GM12874 (cell line): ENCODE measurements at regions not wholly inside any gene's neighbourhood (a gene's known extent, or its start where the extent isn't known, plus 50 kb on each side); places are given as distances from the start of the nearest gene placed in this dataset.

Experiments used
- TF ChIP-seq, protein P1 (sequence below): IDR thresholded peaks from 2 replicates; pipeline ENCODE4 v1.5.1; 2011; ENCODE audit warnings: low read depth, mild to moderate bottlenecking, control low read depth, low read length, moderate library complexity; ENCODE audit not compliant: insufficient read depth

DNA sequence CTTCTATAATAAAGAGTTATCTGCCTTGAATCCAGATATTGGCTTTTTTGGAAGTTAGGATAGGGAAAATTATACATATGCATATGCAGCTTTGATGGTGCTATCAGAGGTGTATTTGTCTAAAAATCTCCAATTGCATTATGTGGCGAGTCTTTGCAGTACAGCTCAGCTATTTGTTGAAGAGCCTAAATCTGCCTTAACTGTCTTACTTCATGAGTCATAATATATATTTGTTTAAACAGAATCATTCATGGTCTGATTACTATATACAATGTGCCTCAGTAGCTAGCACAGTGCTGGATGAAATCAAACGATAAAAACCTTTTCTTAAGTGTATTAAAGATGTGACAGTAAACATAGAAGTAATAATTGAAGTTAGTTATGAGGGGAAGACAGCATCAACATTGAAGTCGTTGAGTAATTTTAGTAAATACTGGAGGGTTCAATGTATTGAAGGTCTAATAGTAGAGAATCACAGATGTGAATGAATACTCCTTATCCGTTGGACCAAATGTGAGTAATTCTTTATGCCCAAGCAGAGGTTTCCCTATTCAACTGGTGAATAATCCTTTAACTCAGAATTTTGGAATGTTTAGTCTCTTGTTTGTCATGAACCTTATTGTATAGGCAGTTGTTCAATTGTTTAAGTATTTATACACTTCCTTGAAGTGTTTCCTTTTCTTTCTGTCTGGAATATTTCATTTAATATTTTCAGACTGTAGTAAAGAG is 74.8 kb upstream of the NAALADL2 start:
- TF ChIP-seq, protein P1, sequence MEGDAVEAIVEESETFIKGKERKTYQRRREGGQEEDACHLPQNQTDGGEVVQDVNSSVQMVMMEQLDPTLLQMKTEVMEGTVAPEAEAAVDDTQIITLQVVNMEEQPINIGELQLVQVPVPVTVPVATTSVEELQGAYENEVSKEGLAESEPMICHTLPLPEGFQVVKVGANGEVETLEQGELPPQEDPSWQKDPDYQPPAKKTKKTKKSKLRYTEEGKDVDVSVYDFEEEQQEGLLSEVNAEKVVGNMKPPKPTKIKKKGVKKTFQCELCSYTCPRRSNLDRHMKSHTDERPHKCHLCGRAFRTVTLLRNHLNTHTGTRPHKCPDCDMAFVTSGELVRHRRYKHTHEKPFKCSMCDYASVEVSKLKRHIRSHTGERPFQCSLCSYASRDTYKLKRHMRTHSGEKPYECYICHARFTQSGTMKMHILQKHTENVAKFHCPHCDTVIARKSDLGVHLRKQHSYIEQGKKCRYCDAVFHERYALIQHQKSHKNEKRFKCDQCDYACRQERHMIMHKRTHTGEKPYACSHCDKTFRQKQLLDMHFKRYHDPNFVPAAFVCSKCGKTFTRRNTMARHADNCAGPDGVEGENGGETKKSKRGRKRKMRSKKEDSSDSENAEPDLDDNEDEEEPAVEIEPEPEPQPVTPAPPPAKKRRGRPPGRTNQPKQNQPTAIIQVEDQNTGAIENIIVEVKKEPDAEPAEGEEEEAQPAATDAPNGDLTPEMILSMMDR: no peak

DNA sequence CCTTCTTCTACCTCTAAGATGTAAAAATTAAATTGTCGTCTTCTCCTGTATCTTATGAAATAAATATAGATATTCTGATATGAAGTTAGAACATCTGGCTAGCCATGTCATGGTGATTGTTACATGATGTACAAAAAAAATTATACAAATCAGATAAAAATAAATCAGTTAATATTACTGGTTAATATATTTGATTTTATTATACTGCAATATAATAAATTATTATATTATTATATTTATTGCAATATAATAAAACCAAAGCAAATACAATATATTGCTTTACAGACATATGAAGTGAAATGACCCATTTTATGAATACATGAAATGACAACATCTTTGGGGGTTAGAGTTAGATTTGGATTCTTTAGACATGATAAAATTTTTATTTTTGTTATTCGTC is 72.3 kb upstream of the NAALADL2 start:
- TF ChIP-seq, protein P1: no peak

GRCh38 chr3:174791161-174791560 is 68.0 kb upstream of the NAALADL2 start:
- TF ChIP-seq, protein P1: no peak

DNA sequence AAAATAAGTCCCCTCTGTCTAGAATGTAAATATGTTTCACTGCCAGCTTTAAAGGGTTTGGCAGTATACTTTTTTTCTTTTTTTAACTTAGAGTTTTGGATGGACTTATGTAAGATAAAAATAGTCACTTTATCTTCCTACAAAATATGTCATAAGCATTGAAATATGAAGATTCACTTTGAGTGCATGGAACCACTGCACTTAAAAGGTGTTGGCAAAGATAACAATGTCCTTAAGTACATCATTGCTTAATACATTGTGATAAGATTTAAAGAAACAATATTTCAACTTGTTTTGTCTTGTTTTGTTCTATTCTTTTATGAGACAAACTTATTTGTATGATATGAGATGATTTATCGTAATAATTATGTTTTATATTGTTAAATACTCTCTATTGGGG is 66.3 kb upstream of the NAALADL2 start:
- TF ChIP-seq, protein P1: no peak
